SK-N-SH (cell line): ENCODE measurements at regions not wholly inside any gene's neighbourhood (a gene's known extent, or its start where the extent isn't known, plus 50 kb on each side); places are given as distances from the start of the nearest gene placed in this dataset.

Experiments
- CTCF ChIA-PET: fragments of 300-600, 350-600 bp; formaldehyde crosslinking; extraction: SDS; loops from one replicate; lab custom pipeline; 2021; lab: Yijun Ruan, JAX
- POLR2A ChIA-PET: fragments of 350-600 bp; sonication (Branson Sonifier 250); formaldehyde crosslinking; extraction: SDS; loops from one replicate; lab custom pipeline; 2020; ENCODE audit warnings: antibody characterized with exemption, inconsistent platforms; lab: Yijun Ruan, JAX
- DNase-seq: peaks from one replicate; pipeline ENCODE4 v3.0.0; 2012
- H2AFZ ChIP-seq: fragments of 200-600 bp; sonication (generic); 2 replicates; pipeline ENCODE4 v1.8.1; 2016; ENCODE audit warnings: antibody characterized with exemption, mild to moderate bottlenecking, low read depth
- H3F3A ChIP-seq: fragments of 200-600 bp; sonication (generic); replicated peaks from 2 replicates; pipeline ENCODE3; 2016; ENCODE audit warnings: antibody characterized with exemption, mild to moderate bottlenecking; ENCODE audit not compliant: insufficient read depth
- H3K27ac ChIP-seq, 2 experiments: fragments of 200-500 bp in 1 of 2; fragments of 200-600 bp in 1 of 2; sonication (Bioruptor generic) in 1 of 2; sonication (generic), shearing (Covaris generic) in 1 of 2; 2 replicates each; pipeline versions ENCODE4 v1.5.1 to v1.6.1; 2014 to 2016; ENCODE audit warnings: low read depth in 2 of 2, inconsistent platforms in 1 of 2, low read length in 1 of 2, mild to moderate bottlenecking in 1 of 2, mixed read lengths in 1 of 2
- H3K27me3 ChIP-seq: fragments of 200-600 bp; sonication (generic), shearing (Covaris generic); 2 replicates; pipeline ENCODE4 v1.6.1; 2016; ENCODE audit warnings: mixed run types; ENCODE audit not compliant: insufficient read depth
- H3K36me3 ChIP-seq, 2 experiments: fragments of 200-500 bp in 1 of 2; fragments of 200-600 bp in 1 of 2; sonication (Bioruptor generic) in 1 of 2; sonication (generic) in 1 of 2; replicated peaks in 1 of 2; 2 replicates each; pipeline versions ENCODE3 to v1.5.1; 2014 to 2016; ENCODE audit warnings: low read length in 1 of 2, mild to moderate bottlenecking in 1 of 2; ENCODE audit not compliant: insufficient read depth in 2 of 2, control insufficient read depth in 1 of 2
- H3K4me1 ChIP-seq, 2 experiments: fragments of 200-500 bp in 1 of 2; fragments of 200-600 bp in 1 of 2; sonication (Bioruptor generic) in 1 of 2; sonication (generic), shearing (Covaris generic) in 1 of 2; 2 replicates each; pipeline versions ENCODE4 v1.5.1 to v1.6.1; 2014 to 2016; ENCODE audit warnings: low read depth in 1 of 2, low read length in 1 of 2, mixed run types in 1 of 2; ENCODE audit not compliant: insufficient read depth in 2 of 2, control insufficient read depth in 1 of 2
- H3K4me2 ChIP-seq: fragments of 200-600 bp; sonication (generic), shearing (Covaris generic); 2 replicates; pipeline ENCODE4 v1.6.1; 2017; ENCODE audit warnings: mixed run types
- H3K4me3 ChIP-seq, 2 experiments: fragments of 200-500 bp in 1 of 2; fragments of 200-600 bp in 1 of 2; sonication (Bioruptor generic) in 1 of 2; sonication (generic), shearing (Covaris generic) in 1 of 2; 2 replicates each; pipeline versions ENCODE4 v1.5.1 to v1.8.1; 2014 to 2016; ENCODE audit warnings: low read depth in 2 of 2, inconsistent platforms in 1 of 2, low read length in 1 of 2, mild to moderate bottlenecking in 1 of 2, mixed read lengths in 1 of 2, moderate library complexity in 1 of 2
- H3K79me2 ChIP-seq: fragments of 200-600 bp; sonication (generic); 2 replicates; pipeline ENCODE4 v1.8.1; 2017; ENCODE audit warnings: mild to moderate bottlenecking; ENCODE audit not compliant: insufficient read depth
- H3K9ac ChIP-seq: fragments of 200-600 bp; sonication (generic); 2 replicates; pipeline ENCODE4 v1.6.1; 2017; ENCODE audit warnings: mixed run types
- H3K9me2 ChIP-seq: fragments of 200-600 bp; sonication (generic); 2 replicates; pipeline ENCODE4 v1.6.1; 2017; ENCODE audit warnings: mixed run types
- H3K9me3 ChIP-seq: fragments of 200-600 bp; sonication (generic); 2 replicates; pipeline ENCODE4 v1.6.1; 2017; ENCODE audit warnings: mixed run types, mild to moderate bottlenecking, moderate library complexity
- H4K20me1 ChIP-seq: fragments of 200-600 bp; sonication (generic); 2 replicates; pipeline ENCODE4 v1.6.1; 2017; ENCODE audit warnings: mild to moderate bottlenecking, mixed run types; ENCODE audit not compliant: insufficient read depth
- ELF1 ChIP-seq: IDR thresholded peaks from 2 replicates; pipeline ENCODE4 v1.4.0; 2012
- EP300 ChIP-seq, 2 experiments: IDR thresholded peaks; 2 replicates each; pipeline versions ENCODE4 v1.4.0 to v1.6.1; 2012; ENCODE audit warnings: borderline replicate concordance in 1 of 2, low read depth in 1 of 2, low read length in 1 of 2
- EZH2phosphoT487 ChIP-seq: fragments of 200-600 bp; sonication (generic); IDR thresholded peaks from 2 replicates; pipeline ENCODE4 v1.6.1; 2017; ENCODE audit warnings: low read depth, mixed run types, mild to moderate bottlenecking, antibody characterized with exemption, moderate library complexity, borderline replicate concordance
- FOSL2 ChIP-seq: IDR thresholded peaks from 2 replicates; pipeline ENCODE4 v1.4.0; 2012; ENCODE audit warnings: low read depth, mild to moderate bottlenecking, moderate library complexity, borderline replicate concordance
- JUND ChIP-seq: IDR thresholded peaks from 2 replicates; pipeline ENCODE4 v1.4.0; 2012
- MXI1 ChIP-seq: IDR thresholded peaks from 2 replicates; pipeline ENCODE4 v1.6.1; 2012; ENCODE audit warnings: mild to moderate bottlenecking, low read depth, low read length, improper control_type of control experiment
- NFIC ChIP-seq: IDR thresholded peaks from 2 replicates; pipeline ENCODE4 v1.4.0; 2012; ENCODE audit warnings: borderline replicate concordance
- RCOR1 ChIP-seq: fragments of 150-350 bp; IDR thresholded peaks from 2 replicates; pipeline ENCODE4 v1.6.1; 2017; ENCODE audit warnings: antibody characterized with exemption, low read length
- RFX5 ChIP-seq: IDR thresholded peaks from 2 replicates; pipeline ENCODE4 v1.6.1; 2012; ENCODE audit warnings: mild to moderate bottlenecking, improper control_type of control experiment, low read length
- SMC3 ChIP-seq: IDR thresholded peaks from 2 replicates; pipeline ENCODE4 v1.6.1; 2012; ENCODE audit warnings: low read depth, low read length, improper control_type of control experiment
- TEAD4 ChIP-seq: IDR thresholded peaks from 2 replicates; pipeline ENCODE4 v1.4.0; 2012; ENCODE audit warnings: mild to moderate bottlenecking, borderline replicate concordance; ENCODE audit not compliant: insufficient read depth
- USF1 ChIP-seq: IDR thresholded peaks from 2 replicates; pipeline ENCODE4 v1.4.0; 2012; ENCODE audit warnings: low read depth, borderline replicate concordance
- USF2 ChIP-seq: fragments of 150-350 bp; IDR thresholded peaks from 2 replicates; pipeline ENCODE4 v1.6.1; 2017; ENCODE audit warnings: antibody characterized with exemption, low read length, low read depth, borderline replicate concordance
- YY1 ChIP-seq: IDR thresholded peaks from 2 replicates; pipeline ENCODE4 v1.4.0; 2012; ENCODE audit warnings: low read depth, mild to moderate bottlenecking
- WGBS: methylation state at CpG from one replicate; pipeline ENCODE4 v1.1.6; 2017; ENCODE audit warnings: low lambda C conversion rate; 5-methylcytosine and 5-hydroxymethylcytosine counted together
- TF ChIP-seq, protein P1 (sequence below): IDR thresholded peaks from 2 replicates; pipeline ENCODE4 v1.4.0; 2012; ENCODE audit warnings: low read depth
- TF ChIP-seq, protein P2 (sequence below): fragments of 200-600 bp; sonication (generic); IDR thresholded peaks from 2 replicates; pipeline ENCODE4 v1.6.1; 2017; ENCODE audit warnings: antibody characterized with exemption, mild to moderate bottlenecking, moderate library complexity
- TF ChIP-seq, protein P3 (sequence below): IDR thresholded peaks from 2 replicates; pipeline ENCODE4; 2012
- TF ChIP-seq, protein P4 (sequence below): IDR thresholded peaks from 2 replicates; pipeline ENCODE4 v1.4.0; 2012; ENCODE audit warnings: low read depth, borderline replicate concordance

GRCh38 chr15:77781151-77781945, 148.6 kb upstream of the LINGO1 start:
- Histone ChIP-seq H4K20me1 (no peaks in the 10 kb centered on the region), H3K4me1 (no peaks in the 10 kb centered on the region), H3K4me3 (no peak overlapping the region), H3K27ac (no peak overlapping the region), H3K9ac (no peak overlapping the region), H3K9me3 (no peaks in the 10 kb centered on the region), H3K79me2 (no peaks in the 10 kb centered on the region), H3K9me2 (no peaks in the 10 kb centered on the region), H3K4me2 (no peak overlapping the region), H3F3A (no peaks in the 10 kb centered on the region), H3K36me3 (no peaks in the 10 kb centered on the region), H3K27me3 (peaks cover 11% of the 10 kb centered on the region; the same call in 1 of the 2 replicates), H2AFZ (no peak overlapping the region)
- CTCF ChIA-PET = interaction anchor here (0.9 to 2.8 kb wide), 4 partner anchors 9 to 40 kb away, joined by 3 to 9 read pairs (median 4); no protein-coding TSS in a partner anchor
- POLR2A ChIA-PET = no interaction called here
- 61% methylated on average over 14 of the region's 16 CpGs for WGBS
- DNase-seq = no peak
- TF ChIP-seq, protein P1, sequence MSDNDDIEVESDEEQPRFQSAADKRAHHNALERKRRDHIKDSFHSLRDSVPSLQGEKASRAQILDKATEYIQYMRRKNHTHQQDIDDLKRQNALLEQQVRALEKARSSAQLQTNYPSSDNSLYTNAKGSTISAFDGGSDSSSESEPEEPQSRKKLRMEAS = no peak

- no peak overlapping the region for H3K4me2 ChIP-seq
- no peaks in the 10 kb centered on the region for H3K79me2 ChIP-seq
- no peaks in the 10 kb centered on the region for H3K9me3 ChIP-seq
- H3K9ac ChIP-seq = no peak overlapping the region
- no peaks in the 10 kb centered on the region for H3F3A ChIP-seq
- TF ChIP-seq MXI1 = no peak
- TF ChIP-seq RCOR1 = no peak
- TF ChIP-seq SMC3 = no peak
- no peak for TF ChIP-seq ELF1
- no peak for TF ChIP-seq TEAD4
- no peak for TF ChIP-seq USF1
- TF ChIP-seq, protein P2, sequence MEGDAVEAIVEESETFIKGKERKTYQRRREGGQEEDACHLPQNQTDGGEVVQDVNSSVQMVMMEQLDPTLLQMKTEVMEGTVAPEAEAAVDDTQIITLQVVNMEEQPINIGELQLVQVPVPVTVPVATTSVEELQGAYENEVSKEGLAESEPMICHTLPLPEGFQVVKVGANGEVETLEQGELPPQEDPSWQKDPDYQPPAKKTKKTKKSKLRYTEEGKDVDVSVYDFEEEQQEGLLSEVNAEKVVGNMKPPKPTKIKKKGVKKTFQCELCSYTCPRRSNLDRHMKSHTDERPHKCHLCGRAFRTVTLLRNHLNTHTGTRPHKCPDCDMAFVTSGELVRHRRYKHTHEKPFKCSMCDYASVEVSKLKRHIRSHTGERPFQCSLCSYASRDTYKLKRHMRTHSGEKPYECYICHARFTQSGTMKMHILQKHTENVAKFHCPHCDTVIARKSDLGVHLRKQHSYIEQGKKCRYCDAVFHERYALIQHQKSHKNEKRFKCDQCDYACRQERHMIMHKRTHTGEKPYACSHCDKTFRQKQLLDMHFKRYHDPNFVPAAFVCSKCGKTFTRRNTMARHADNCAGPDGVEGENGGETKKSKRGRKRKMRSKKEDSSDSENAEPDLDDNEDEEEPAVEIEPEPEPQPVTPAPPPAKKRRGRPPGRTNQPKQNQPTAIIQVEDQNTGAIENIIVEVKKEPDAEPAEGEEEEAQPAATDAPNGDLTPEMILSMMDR = no peak
- no peak for TF ChIP-seq JUND
- TF ChIP-seq USF2 = no peak
- TF ChIP-seq FOSL2 = no peak
- TF ChIP-seq NFIC = no peak
- no peak for TF ChIP-seq YY1
- TF ChIP-seq, protein P3, sequence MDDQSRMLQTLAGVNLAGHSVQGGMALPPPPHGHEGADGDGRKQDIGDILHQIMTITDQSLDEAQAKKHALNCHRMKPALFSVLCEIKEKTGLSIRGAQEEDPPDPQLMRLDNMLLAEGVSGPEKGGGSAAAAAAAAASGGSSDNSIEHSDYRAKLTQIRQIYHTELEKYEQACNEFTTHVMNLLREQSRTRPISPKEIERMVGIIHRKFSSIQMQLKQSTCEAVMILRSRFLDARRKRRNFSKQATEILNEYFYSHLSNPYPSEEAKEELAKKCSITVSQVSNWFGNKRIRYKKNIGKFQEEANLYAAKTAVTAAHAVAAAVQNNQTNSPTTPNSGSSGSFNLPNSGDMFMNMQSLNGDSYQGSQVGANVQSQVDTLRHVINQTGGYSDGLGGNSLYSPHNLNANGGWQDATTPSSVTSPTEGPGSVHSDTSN = no peak
- no peak for TF ChIP-seq RFX5
- TF ChIP-seq, protein P4, sequence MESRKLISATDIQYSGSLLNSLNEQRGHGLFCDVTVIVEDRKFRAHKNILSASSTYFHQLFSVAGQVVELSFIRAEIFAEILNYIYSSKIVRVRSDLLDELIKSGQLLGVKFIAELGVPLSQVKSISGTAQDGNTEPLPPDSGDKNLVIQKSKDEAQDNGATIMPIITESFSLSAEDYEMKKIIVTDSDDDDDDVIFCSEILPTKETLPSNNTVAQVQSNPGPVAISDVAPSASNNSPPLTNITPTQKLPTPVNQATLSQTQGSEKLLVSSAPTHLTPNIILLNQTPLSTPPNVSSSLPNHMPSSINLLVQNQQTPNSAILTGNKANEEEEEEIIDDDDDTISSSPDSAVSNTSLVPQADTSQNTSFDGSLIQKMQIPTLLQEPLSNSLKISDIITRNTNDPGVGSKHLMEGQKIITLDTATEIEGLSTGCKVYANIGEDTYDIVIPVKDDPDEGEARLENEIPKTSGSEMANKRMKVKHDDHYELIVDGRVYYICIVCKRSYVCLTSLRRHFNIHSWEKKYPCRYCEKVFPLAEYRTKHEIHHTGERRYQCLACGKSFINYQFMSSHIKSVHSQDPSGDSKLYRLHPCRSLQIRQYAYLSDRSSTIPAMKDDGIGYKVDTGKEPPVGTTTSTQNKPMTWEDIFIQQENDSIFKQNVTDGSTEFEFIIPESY = no peak
- no peak for TF ChIP-seq EZH2phosphoT487
- no peak for TF ChIP-seq EP300 (IDR thresholded peaks at IDR 0.05; ENCODE audit: borderline replicate concordance in 1 of 2, low read depth in 1 of 2, low read length in 1 of 2)
- no peaks in the 10 kb centered on the region; the same call in 1 of the 2 replicates for H3K27me3 ChIP-seq
- no peaks in the 10 kb centered on the region for H3K36me3 ChIP-seq
- CTCF ChIA-PET = no interaction called here
- POLR2A ChIA-PET = no interaction called here
- H3K27ac ChIP-seq = no peak overlapping the region
- H3K4me1 ChIP-seq = no peaks in the 10 kb centered on the region
- H2AFZ ChIP-seq = no peak overlapping the region
- 51% methylated on average over 5 of the region's 5 CpGs for WGBS
- no peaks in the 10 kb centered on the region for H3K9me2 ChIP-seq
- H4K20me1 ChIP-seq = no peaks in the 10 kb centered on the region
- no peak overlapping the region for H3K4me3 ChIP-seq
- no peak for DNase-seq
Observed at GRCh38 chr15:77778802-77779201, 146.1 kb upstream of the LINGO1 start.
